WTC11 (cell line): ENCODE measurements at regions not wholly inside any gene's neighbourhood (a gene's known extent, or its start where the extent isn't known, plus 50 kb on each side); places are given as distances from the start of the nearest gene placed in this dataset.
"Not testable (repeated sequence)": the region's sequence is repeated elsewhere in the genome, so short reads cannot be mapped to it uniquely, and the experiment has no call there.

Source experiments
- CREB1 ChIP-seq: sonication (generic); formaldehyde crosslinking; IDR thresholded peaks from 2 replicates; pipeline ENCODE4 v1.8.0; 2023; ENCODE audit warnings: mild to moderate bottlenecking, missing genetic modification reagents
- CTCF ChIP-seq: fragments of 200-600 bp; IDR thresholded peaks from 2 replicates; pipeline ENCODE4 v1.8.0; 2022; ENCODE audit warnings: antibody characterized with exemption
- E2F1 ChIP-seq: sonication (generic); formaldehyde crosslinking; IDR thresholded peaks from 2 replicates; pipeline ENCODE4 v1.8.0; 2022; ENCODE audit warnings: mild to moderate bottlenecking, missing genetic modification reagents
- JUN ChIP-seq: sonication (generic); formaldehyde crosslinking; IDR thresholded peaks from 2 replicates; pipeline ENCODE4 v1.8.0; 2023; ENCODE audit warnings: mild to moderate bottlenecking, missing genetic modification reagents
- ZNF512 ChIP-seq: sonication (generic); formaldehyde crosslinking; IDR thresholded peaks from 2 replicates; pipeline ENCODE4 v1.8.1; 2022; ENCODE audit warnings: missing genetic modification reagents, borderline replicate concordance

GRCh38 chr9:71595762-71596161 lies 172.6 kb downstream of the CEMIP2 start:
- not testable (repeated sequence) for TF ChIP-seq CTCF; ZNF512; CREB1 (CRISPR knock-in tag); E2F1 (CRISPR knock-in tag); JUN (CRISPR knock-in tag)
